NCI-H1105 (cell line): ENCODE measurements at regions not wholly inside any gene's neighbourhood (a gene's known extent, or its start where the extent isn't known, plus 50 kb on each side); places are given as distances from the start of the nearest gene placed in this dataset.

ENCODE experiments used
- DNase-seq: peaks from one replicate; lab custom pipeline; 2025; lab: John Stamatoyannopoulos, UW

DNA sequence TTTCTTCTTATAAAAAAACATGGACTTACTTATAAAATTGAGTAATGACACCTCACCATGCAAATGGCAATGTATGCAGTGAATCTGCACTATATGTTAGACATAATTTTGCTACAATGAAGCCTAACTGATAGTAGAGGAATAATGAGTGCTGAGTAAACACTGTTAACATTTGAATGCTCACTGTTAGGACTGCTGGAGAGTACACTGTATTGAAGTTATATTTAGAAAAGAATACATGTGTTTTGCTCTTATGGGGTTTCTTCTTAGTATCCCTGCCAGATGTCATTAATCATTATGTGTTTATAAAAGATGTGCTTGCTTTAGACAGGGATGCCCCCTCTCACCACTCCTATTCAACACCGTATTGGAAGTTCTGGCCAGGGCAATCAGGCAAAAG lies 111.1 kb upstream of the ZP4 start:
- DNase-seq = no peak

DNA sequence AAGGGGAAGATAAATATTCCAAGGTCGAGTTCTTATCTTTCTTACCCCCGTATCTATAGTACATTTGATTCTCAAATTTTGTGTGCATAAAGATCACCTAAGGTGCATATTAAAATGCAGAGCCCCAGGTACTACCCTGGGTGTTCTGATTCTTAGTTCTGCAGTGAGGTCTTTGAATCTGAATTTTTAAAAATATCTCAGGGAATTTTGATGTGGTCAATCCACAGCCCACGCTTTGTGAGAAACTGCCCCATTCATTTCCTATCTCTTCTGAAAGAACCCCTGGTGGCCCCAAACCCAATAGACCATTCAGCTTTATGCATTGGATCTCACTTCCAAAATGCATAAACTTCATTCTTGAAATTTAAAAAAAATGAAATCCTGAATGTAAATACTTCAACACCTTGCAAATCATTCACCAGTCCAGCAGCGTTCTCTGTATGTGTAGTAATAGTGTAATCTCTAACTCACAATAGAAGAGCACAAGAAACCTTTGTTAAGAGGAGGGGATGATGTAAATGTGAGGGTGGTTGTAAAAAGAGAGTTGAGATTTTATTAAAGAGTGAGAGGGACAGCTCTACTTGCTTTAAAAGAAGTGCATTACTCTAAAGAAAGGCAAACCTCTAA lies 108.8 kb upstream of the ZP4 start:
- DNase-seq = no peak

DNA sequence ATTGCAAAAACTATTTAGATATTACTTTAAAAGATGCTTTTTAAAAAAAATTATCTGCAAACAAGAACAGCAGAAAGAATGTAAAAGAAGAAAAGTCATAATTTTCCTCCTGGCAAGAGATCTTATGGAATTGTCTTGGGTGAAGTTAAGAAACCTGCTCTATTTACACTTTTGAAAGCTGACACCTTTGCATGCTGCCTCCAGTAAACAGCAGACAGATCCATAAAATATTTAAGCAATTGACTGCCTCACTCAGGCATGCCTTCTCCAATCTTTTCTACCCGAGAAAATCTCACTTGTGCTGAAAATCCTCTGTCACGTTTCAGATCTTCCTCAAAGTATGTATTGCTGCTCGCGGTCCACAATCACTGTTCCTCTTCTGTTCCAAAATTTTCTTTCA lies 107.9 kb upstream of the ZP4 start:
- no peak for DNase-seq

DNA sequence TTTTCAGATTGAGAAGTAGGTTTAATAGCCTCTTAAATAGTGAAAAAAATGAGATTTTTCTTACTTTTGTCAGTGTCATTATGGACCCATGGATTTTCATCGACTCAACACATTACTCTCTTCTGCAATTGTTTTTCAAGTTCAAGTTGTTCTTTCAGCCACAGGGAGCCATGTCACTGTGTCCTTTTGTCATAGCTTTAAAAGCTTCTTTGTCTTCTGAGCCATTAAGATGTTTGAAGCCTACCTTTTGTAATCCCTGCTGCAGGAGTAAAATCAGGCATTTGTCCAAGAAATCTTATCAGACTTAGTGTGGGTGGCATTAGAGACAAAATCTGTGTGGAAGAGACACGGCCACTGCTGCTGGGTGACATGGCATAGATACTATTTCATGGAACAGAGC lies 92.8 kb upstream of the ZP4 start:
- no peak for DNase-seq

DNA sequence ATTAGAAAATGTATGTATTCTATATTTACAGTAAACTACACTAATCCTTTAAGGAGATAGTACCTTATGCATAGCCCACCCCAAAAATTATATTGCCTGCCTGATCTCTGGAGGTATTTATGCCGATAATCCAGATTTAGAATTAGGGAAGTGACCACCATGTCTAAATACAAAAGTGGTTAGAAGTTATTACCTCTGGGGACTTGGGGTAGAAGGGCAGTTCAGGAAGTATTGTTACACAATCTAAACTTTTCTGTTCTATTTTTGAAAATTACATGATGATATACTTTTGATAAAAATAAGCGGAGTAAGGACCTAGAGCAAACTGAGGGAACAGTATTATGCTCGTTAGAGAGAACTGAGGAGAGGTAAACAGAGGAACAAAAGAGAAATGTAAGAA lies 90.5 kb upstream of the ZP4 start:
- DNase-seq = no peak

DNA sequence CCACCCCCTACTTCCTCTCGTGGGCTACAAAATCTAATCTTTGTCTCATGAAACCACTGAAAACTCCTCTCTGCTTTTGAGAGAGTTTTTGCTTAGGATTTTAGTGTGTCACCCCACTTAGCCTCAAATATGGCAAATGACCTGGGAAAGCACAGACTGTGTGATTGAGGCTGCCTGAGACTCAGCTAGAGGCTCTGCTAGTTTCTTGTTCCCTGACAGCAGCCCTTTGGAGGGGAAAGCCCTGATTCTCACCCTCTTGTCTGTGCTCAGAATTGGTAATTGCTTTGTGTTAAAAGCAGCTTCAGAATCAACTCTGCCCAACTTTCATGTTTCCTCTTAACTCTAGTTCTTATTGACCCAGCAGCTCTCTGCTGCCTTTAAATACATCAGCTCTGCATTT lies 85.6 kb upstream of the ZP4 start:
- no peak for DNase-seq

DNA sequence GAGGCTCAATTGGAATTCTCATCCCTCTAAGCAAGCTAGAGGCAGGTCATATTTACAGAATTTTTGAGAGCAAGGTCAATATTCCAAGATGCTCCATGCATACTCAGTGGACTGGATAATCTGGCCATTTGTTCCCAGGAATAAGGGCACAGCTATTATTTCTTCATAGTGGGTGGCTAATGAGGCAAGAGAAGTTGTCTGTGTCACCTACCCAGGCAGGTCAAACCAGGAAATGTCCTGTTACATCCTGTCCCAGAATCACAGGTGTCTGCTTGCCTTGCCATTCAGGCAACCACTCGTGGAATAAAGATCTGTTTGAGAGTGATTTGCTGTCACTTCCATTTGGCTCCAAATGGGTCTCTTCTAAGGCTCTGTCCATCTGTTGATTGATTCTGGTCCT lies 85.2 kb upstream of the ZP4 start:
- no peak for DNase-seq

DNA sequence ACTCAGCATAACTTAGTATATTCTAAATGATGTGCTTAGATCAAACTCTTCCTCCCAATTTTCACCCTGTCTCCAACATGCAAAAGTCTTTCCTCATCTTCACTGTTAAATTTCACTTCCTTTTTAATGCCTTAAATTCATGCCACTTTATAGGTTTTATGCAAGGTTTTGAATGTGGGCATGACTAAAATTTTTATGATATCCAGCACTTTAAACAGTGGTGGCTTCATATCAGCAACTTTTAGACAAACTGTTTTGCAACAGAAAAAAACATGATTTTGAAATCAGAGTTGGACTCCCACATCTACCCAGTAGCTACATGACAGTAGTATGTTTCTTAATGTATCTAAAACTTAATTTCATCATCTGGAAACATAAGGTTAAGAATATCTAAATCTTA lies 84.7 kb upstream of the ZP4 start:
- no peak for DNase-seq

DNA sequence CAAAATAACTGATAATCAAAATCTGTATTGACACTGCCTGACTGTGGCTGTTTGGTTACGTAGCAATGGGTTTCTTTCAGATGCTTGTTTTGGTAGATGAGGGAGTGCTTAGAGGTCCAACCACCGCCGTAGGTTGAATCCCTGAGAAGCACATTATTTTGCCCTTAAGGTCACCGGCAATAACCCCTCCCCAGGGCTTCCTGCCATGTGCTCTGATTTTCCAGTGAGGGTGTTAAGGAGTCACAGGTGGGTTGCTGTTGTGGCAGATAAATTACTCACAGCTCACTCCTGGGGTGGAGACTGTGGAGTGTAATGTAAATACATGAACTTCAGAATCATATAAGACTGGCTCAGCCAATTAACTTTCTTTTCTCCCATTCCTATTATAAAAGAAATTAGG lies 81.5 kb upstream of the ZP4 start:
- no peak for DNase-seq

DNA sequence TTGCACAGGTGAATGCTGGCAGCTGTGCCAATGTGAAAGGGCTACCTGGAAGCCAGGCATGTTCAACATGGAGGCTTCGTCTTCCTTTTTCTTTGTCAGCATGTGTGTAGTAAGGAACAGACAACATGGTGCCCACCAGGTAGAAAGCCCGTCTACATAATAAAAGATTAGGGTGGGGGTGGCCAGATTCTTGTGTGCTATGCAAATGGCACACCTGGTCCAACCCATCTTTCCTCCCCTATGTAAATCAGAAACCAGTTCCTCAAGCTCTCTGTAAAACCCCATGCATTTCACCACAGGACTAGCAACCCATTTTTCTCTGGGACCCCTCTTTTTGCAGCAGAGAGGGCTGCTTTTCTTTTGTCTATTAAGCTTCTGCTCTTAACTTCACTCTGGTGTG lies 72.3 kb upstream of the ZP4 start:
- DNase-seq = no peak

DNA sequence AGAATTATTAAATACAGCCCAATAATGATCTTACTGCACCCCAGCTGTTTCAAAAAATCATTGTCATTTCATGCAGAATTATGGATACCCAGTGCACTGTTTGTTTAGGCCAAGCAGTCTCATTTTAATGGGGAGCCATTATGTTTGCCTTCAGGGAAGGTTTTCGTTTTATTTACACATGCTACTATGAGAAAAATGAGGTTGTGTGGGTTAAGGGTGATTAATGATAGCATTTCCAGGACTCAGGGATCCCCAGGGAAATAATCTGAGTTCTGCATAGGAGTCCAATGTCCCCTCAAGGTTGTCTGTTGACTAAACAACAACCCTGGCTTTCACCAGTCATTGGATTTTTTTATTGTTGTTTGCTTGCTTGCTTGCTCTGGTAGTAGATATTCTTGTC lies 71.0 kb upstream of the ZP4 start:
- DNase-seq = no peak

DNA sequence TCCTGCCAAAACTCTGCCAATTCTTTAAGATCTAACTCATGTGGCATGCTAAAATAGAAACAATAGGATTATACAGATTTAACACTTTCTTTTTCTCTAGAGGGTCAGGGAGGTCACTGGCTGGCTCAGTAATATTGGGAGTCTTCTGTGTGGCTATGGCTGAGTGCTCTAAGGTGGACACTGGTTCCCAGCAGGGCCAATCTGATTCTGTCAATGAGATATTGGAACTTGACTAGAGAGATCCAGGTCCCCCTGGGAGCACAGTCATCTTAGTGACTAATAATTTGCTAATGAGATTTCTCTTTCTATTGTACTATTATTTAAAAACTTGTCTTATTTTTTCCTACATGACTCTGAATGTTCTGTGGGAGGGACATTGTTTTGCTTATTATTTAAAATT lies 69.1 kb upstream of the ZP4 start:
- no peak for DNase-seq

DNA sequence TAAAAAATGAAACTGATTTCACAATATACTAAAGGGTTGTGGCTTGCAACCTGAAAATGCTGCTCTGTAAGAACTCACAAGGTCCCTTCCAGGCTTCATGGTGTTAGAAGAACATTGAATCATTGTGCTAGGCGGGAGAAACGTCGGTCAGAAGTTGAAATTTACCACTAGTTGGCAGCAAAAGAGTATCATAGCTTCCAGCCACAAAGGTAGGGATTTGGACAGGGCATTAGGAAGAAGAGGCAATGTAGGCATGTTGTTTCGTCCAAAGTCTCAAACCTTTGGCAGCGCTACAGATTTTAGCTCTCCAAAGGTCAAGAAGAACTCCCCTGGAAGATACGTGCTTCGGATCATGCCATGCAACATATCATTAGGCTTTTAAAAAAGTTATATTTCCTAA lies 62.5 kb upstream of the ZP4 start:
- DNase-seq = no peak
